VCaP (cell line): ENCODE measurements at regions not wholly inside any gene's neighbourhood (a gene's known extent, or its start where the extent isn't known, plus 50 kb on each side); places are given as distances from the start of the nearest gene placed in this dataset.
"Not testable (repeated sequence)": the region's sequence is repeated elsewhere in the genome, so short reads cannot be mapped to it uniquely, and the experiment has no call there.

Experiments used
- H3K27ac ChIP-seq: fragments of 450-650 bp; 2 replicates; pipeline ENCODE4 v1.5.1; 2017
- TF ChIP-seq, protein P1 (sequence below): fragments of 450-650 bp; conservative IDR thresholded peaks from 2 replicates; pipeline ENCODE4 v1.5.1; 2017; ENCODE audit warnings: mild to moderate bottlenecking, moderate library complexity

DNA sequence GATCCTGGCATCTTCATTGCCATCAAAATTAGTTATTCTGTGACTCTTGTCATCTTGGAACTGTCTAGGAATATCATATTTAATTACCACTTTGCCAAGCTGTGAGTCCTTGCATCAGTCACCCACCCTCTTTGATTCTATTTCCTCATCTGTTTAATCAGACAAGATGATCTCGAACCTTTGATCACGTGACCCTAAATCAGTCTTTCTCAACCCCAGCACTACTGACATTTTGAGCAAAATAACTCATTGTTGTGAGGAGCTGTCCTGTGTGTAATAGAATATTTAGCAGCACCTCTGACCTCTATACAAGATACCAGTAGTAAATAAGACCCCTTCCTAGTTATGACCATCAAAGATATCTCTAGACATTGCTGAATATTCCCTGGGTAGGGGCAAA, 343.4 kb upstream of the ARPP21 start:
- TF ChIP-seq, protein P1, sequence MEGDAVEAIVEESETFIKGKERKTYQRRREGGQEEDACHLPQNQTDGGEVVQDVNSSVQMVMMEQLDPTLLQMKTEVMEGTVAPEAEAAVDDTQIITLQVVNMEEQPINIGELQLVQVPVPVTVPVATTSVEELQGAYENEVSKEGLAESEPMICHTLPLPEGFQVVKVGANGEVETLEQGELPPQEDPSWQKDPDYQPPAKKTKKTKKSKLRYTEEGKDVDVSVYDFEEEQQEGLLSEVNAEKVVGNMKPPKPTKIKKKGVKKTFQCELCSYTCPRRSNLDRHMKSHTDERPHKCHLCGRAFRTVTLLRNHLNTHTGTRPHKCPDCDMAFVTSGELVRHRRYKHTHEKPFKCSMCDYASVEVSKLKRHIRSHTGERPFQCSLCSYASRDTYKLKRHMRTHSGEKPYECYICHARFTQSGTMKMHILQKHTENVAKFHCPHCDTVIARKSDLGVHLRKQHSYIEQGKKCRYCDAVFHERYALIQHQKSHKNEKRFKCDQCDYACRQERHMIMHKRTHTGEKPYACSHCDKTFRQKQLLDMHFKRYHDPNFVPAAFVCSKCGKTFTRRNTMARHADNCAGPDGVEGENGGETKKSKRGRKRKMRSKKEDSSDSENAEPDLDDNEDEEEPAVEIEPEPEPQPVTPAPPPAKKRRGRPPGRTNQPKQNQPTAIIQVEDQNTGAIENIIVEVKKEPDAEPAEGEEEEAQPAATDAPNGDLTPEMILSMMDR = no peak
- no peak overlapping the region for H3K27ac ChIP-seq

DNA sequence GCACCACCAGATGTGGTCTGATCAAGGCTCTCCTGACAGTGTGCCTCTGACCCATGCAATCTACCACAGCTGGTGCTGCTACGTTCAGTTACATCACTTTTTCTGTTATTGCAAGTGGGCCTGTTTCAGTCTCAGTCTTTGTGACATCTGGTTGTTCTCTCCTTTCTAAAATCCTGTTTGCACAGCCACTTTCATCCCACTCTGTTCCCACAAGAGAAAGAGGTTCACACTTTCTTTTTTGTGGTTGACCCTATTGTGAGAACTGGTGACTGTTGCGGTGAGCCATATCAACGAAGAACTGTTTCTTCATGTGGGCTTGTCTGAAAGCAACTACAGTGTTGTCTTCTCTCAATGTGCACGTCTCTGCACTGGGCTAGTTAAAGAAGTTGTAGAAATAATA, 342.8 kb upstream of the ARPP21 start:
- TF ChIP-seq, protein P1 = no peak
- no peak overlapping the region for H3K27ac ChIP-seq

DNA sequence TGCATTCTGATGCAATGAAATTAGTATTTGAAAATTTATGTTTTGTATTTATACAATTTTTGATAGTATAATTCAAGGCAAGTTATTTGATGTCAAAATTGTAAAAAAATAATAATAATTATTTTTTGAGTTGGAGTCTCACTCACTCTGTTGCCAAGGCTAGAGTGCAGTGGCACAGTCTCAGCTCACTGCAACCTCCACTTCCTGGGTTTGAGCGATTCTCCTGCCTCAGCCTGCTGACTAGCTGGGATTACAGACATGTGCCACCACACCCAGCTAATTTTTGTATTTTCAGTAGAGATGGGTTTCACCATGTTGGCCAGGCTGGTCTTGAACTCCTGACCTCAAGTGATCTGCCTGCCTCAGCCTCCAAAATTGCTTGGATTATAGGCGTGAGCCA, 342.4 kb upstream of the ARPP21 start:
- not testable (repeated sequence) for H3K27ac ChIP-seq

DNA sequence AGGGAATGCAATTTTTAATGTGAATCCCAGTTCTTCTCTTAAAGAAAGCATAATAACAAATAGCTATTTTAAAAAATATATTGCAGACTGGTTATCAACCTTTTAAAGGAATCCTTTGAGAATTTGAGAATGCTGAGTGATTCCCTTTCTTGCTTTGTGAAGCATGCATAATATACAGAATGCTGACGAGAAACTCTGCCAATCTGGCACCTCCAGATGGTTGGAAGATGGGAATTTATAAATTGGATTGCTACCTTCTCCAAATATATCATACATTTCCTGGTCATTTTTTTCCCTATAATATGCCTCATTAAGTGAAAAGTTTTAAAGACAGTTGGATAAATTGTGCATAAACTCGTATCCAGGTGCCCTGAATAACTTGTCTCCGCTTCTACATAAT, 333.9 kb upstream of the ARPP21 start:
- TF ChIP-seq, protein P1 = no peak
- H3K27ac ChIP-seq = no peak overlapping the region

DNA sequence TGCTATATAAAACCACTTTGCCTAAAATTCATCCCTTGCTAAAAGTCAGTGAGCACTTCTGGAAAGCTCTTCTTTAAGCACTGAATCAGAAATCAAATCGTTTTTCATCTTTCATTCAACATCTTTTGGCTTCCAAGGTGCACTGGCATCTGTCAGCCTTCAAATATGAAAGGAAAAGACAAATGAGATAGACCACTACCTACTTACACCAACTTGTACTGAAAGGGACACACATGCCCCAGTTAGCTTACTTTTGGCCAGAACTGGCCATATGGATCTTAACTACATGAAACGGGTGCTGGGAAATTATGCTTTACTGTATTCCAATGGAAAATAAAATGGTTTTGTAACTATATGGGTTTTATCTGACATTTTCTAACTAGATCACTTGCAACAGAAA, 332.0 kb upstream of the ARPP21 start:
- TF ChIP-seq, protein P1 = no peak
- no peak overlapping the region for H3K27ac ChIP-seq

DNA sequence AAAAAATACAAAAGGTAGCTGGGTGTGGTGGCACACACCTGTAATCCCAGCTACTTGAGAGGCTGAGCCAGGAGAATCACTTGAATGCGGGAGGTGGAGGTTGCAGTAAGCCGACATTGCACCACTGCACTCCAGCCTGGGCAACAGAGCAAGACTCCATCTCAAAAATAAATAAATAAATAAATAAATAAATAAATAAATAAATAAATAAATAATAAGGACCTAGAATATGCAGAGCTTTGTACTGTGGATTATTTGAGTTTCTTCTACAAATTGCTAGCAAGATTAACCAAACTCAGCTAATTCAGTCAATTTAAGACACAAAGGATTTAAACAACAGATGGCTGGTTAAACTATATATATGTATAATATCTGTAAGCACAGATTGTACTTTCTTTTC, 322.5 kb upstream of the ARPP21 start:
- not testable (repeated sequence) for H3K27ac ChIP-seq

DNA sequence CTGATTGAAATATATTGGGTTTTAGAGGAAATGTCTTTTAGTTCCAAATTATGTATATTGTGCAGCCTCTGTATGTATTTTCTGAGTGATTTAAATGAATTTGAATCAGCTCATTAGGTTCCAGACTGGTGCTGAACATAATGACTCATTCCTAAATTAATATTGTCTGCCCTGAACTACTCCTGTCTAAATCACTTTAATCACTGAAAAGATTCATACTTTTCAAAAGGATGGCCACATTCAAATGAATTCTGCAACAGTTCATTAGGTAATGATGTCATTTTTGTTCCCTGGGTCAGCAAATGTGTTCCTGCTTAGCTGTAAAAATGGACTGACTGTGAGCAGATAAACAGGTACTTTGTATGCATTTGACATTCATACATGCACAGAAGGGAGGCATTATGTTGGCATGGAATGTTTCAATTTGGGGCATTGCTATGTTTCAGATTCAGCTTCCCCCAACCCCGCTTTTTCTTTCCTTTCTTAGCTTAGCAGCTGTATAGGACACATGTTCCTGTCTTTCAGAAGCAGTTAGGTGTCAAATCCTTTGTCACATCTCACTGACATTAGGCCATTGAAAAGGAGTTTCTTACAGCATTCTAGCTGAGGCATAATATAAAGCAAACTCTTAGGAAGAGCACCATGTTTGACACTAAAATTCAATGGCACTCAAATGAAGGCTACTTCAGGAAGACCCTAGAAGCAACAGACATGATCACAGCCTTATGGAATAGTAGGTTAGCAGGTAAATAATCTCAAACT, 318.5 kb upstream of the ARPP21 start:
- no peak overlapping the region for H3K27ac ChIP-seq
- TF ChIP-seq, protein P1 = no peak

DNA sequence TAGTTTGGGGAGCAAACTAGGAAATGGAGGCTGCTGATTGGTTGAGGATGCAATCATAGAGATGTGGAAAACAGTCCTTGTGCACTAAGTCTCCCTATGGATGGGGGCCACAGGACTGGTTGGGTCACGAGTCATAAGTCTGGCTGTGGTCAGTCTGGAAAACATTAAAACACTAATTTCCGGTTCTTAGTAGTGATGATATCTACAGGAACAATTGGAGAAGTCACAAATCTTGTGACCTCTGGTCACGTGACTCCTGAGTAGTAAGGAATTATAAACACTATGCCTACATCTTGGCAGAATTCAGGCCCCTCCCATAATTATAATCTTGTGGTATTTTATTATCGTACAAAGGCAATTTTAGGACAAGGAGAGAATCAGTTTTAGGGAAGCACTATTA, 317.3 kb upstream of the ARPP21 start:
- no peak overlapping the region for H3K27ac ChIP-seq

More for the DNA sequence above, 317.3 kb upstream of the ARPP21 start:
- TF ChIP-seq, protein P1 = no peak
